Liver (tissue), 8 donors: ENCODE measurements at regions not wholly inside any gene's neighbourhood (a gene's known extent, or its start where the extent isn't known, plus 50 kb on each side); places are given as distances from the start of the nearest gene placed in this dataset.

Experiments
- DNase-seq: peaks from one replicate; pipeline ENCODE4 v3.0.0-alpha.2; 2017; ENCODE audit warnings: low spot score
- H3K27ac ChIP-seq, 2 donors: one replicate each; pipeline ENCODE4 v1.7.0; 2013; ENCODE audit warnings: inconsistent platforms in 2 of 2, low read length in 2 of 2, control low read depth in 1 of 2, low read depth in 1 of 2, mild to moderate bottlenecking in 1 of 2
- H3K27me3 ChIP-seq, 4 donors: one replicate each; pipeline versions ENCODE4 v1.6.1 to v1.7.0; 2013; ENCODE audit warnings: low read length in 3 of 4, inconsistent platforms in 1 of 4, mild to moderate bottlenecking in 1 of 4, moderate library complexity in 1 of 4; ENCODE audit not compliant: control insufficient read depth in 4 of 4, insufficient read depth in 4 of 4
- H3K36me3 ChIP-seq, 4 donors: one replicate each; pipeline versions ENCODE4 v1.6.1 to v1.7.0; 2013; ENCODE audit warnings: low read length in 3 of 4, mild to moderate bottlenecking in 3 of 4, low read depth in 1 of 4, moderate library complexity in 1 of 4; ENCODE audit not compliant: control insufficient read depth in 4 of 4, insufficient read depth in 3 of 4
- H3K4me1 ChIP-seq, 4 donors: one replicate each; pipeline versions ENCODE4 v1.6.1 to v1.7.0; 2013; ENCODE audit warnings: low read length in 3 of 4, mild to moderate bottlenecking in 3 of 4, moderate library complexity in 1 of 4; ENCODE audit not compliant: control insufficient read depth in 4 of 4, insufficient read depth in 4 of 4
- H3K4me3 ChIP-seq, 3 donors: one replicate each; pipeline versions ENCODE4 v1.6.1 to v1.7.0; 2013; ENCODE audit warnings: low read length in 3 of 3, control low read depth in 1 of 3, low read depth in 1 of 3, mild to moderate bottlenecking in 1 of 3
- H3K9ac ChIP-seq, 2 donors: one replicate each; pipeline ENCODE4 v1.7.0; 2013; ENCODE audit warnings: low read length in 2 of 2, mild to moderate bottlenecking in 2 of 2, moderate library complexity in 2 of 2, control low read depth in 1 of 2, low read depth in 1 of 2
- H3K9me3 ChIP-seq, 4 donors: one replicate each; pipeline versions ENCODE4 v1.6.1 to v1.7.0; 2013; ENCODE audit warnings: low read length in 3 of 4; ENCODE audit not compliant: control insufficient read depth in 4 of 4
- EGR1 ChIP-seq, 2 donors: IDR thresholded peaks; 2 replicates each; pipeline ENCODE4 v1.6.1; 2016 to 2018; ENCODE audit warnings: antibody characterized with exemption in 2 of 2, low read depth in 2 of 2
- FOXA1 ChIP-seq: IDR thresholded peaks from 2 replicates; pipeline ENCODE4 v1.6.1; 2016; ENCODE audit warnings: antibody characterized with exemption
- FOXA2 ChIP-seq: IDR thresholded peaks from 2 replicates; pipeline ENCODE4 v1.6.1; 2016; ENCODE audit warnings: antibody characterized with exemption
- GABPA ChIP-seq, 2 donors: IDR thresholded peaks in 1 of 2; conservative IDR thresholded peaks in 1 of 2; 2 replicates each; pipeline ENCODE4 v1.6.1; 2016; ENCODE audit warnings: antibody characterized with exemption in 2 of 2, mild to moderate bottlenecking in 1 of 2, moderate library complexity in 1 of 2
- HNF4A ChIP-seq, 2 donors: conservative IDR thresholded peaks; 2 replicates each; pipeline ENCODE4 v1.6.1; 2016; ENCODE audit warnings: antibody characterized with exemption in 2 of 2, mild to moderate bottlenecking in 2 of 2
- HNF4G ChIP-seq: IDR thresholded peaks from 2 replicates; pipeline ENCODE4 v1.6.1; 2016; ENCODE audit warnings: antibody characterized with exemption
- JUND ChIP-seq, 2 donors: IDR thresholded peaks; 2 replicates each; pipeline ENCODE4 v1.6.1; 2016; ENCODE audit warnings: antibody characterized with exemption in 2 of 2
- NR2F2 ChIP-seq: IDR thresholded peaks from 2 replicates; pipeline ENCODE4 v1.6.1; 2016; ENCODE audit warnings: antibody characterized with exemption
- RAD21 ChIP-seq, 2 donors: IDR thresholded peaks; 2 replicates each; pipeline ENCODE4 v1.6.1; 2016; ENCODE audit warnings: antibody characterized with exemption in 2 of 2, mild to moderate bottlenecking in 2 of 2
- RXRA ChIP-seq, 2 donors: IDR thresholded peaks; 2 replicates each; pipeline ENCODE4 v1.6.1; 2017 to 2018; ENCODE audit warnings: antibody characterized with exemption in 2 of 2, mild to moderate bottlenecking in 1 of 2
- SP1 ChIP-seq: IDR thresholded peaks from 2 replicates; pipeline ENCODE4 v1.6.1; 2018; ENCODE audit warnings: antibody characterized with exemption, mild to moderate bottlenecking
- TAF1 ChIP-seq: conservative IDR thresholded peaks from 2 replicates; pipeline ENCODE4 v1.6.1; 2016; ENCODE audit warnings: antibody characterized with exemption, mild to moderate bottlenecking
- YY1 ChIP-seq: IDR thresholded peaks from 2 replicates; pipeline ENCODE4 v1.6.1; 2016; ENCODE audit warnings: antibody characterized with exemption, mild to moderate bottlenecking
- WGBS: extraction: QIAGEN DNeasy Blood & Tissue Kit; methylation state at CpG from one replicate; pipeline ENCODE4 v1.1.7; 2013; 5-methylcytosine and 5-hydroxymethylcytosine counted together
- TF ChIP-seq, protein P1 (sequence below): IDR thresholded peaks from 2 replicates; pipeline ENCODE4 v1.6.1; 2016; ENCODE audit warnings: antibody characterized with exemption, mild to moderate bottlenecking
- TF ChIP-seq, protein P2 (sequence below): IDR thresholded peaks from 2 replicates; pipeline ENCODE4 v1.6.1; 2016; ENCODE audit warnings: antibody characterized with exemption
- TF ChIP-seq, protein P3 (sequence below): fragments of 150-350 bp; IDR thresholded peaks from 2 replicates; pipeline ENCODE4 v1.5.1; 2017; ENCODE audit warnings: improper control_type of control experiment, low read depth, low read length; ENCODE audit not compliant: missing input control
- TF ChIP-seq, protein P4 (sequence below): IDR thresholded peaks from 2 replicates; pipeline ENCODE4 v1.6.1; 2016; ENCODE audit warnings: antibody characterized with exemption
- TF ChIP-seq, protein P5 (sequence below): IDR thresholded peaks from 2 replicates; pipeline ENCODE4 v1.6.1; 2016; ENCODE audit warnings: antibody characterized with exemption
- donor health status: healthy.
- donor health status: healthy.
- donor health status: healthy.
- donor health status: healthy.
- donor health status: healthy.

DNA sequence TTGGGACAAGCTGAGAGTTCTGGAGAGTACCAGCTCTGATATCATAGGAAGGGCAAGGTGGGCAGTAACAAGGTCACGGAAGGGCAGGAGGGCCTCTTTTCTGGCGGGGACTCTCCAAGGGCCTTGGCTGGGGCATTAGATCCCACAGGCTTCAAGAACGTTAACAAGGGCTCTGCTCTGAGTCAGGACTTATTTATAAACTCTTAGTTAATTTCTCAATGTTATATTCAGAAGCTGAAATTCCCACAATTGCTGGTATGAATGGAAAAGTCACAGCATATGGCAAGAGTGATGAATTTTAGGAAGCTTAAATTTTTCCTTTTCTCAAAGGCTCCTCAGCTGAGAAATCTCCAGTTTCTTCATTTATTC lies 320.2 kb upstream of the TBC1D5 start:
- no peak for TF ChIP-seq JUND (IDR thresholded peaks at IDR 0.05)
- H3K9me3 ChIP-seq, result no peaks in the 10 kb centered on the region
- DNase-seq, result no peak
- H3K27me3 ChIP-seq, result no peaks in the 10 kb centered on the region
- H3K9ac ChIP-seq, result no peak overlapping the region
- no peak overlapping the region for H3K27ac ChIP-seq
- no peaks in the 10 kb centered on the region for H3K4me1 ChIP-seq
- no peaks in the 10 kb centered on the region for H3K36me3 ChIP-seq
- no peak overlapping the region for H3K4me3 ChIP-seq
- WGBS, result 74% methylated on average over 3 of the region's 3 CpGs

DNA sequence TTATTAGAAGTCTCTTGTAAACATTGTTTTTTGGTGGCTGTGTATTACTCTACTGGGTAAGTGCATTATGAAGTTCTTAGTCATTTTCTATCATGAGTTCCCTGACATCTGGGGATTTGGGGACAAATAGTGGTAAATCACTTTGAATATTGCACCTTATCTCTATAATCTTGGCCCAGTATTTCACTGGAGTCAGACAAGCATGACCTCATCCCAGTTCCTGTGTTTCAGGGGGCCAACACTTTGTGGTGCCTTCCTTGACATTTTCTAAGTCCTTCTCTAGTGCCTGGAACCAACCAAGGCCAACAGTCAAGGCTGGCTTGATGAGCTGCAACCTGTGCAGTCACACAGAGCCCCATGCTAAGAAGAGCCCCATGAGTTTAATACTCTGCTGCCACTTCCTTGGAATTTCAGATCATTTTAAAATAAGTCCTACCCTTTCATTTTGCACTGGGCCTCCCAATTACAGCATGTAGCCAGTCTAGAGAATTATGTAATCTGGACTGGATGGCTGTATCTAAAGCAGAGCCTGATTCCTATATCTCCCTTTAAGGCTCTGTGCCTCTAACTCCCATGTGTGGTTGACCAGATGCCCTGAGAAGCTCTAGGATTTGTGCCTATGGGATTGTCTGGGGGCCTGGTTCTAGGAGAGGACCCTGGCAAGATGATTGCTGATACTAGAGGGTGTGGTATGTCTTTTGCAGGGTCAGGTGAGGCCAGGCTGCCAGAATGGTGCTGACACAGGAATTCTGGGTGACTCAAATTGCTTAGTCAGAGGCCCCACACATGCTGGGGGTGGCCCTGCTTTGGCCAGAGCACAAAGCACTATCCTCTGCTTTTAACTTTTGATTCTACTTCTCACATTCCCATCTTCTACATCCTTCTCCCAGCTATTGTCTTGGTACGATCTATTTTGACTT lies 319.6 kb upstream of the TBC1D5 start:
- Histone ChIP-seq H3K9me3 (no peaks in the 10 kb centered on the region), H3K4me3 (no peak overlapping the region), H3K4me1 (no peaks in the 10 kb centered on the region), H3K27me3 (no peaks in the 10 kb centered on the region), H3K27ac (no peak overlapping the region), H3K36me3 (no peaks in the 10 kb centered on the region), H3K9ac (no peak overlapping the region)
- TF ChIP-seq, protein P1, sequence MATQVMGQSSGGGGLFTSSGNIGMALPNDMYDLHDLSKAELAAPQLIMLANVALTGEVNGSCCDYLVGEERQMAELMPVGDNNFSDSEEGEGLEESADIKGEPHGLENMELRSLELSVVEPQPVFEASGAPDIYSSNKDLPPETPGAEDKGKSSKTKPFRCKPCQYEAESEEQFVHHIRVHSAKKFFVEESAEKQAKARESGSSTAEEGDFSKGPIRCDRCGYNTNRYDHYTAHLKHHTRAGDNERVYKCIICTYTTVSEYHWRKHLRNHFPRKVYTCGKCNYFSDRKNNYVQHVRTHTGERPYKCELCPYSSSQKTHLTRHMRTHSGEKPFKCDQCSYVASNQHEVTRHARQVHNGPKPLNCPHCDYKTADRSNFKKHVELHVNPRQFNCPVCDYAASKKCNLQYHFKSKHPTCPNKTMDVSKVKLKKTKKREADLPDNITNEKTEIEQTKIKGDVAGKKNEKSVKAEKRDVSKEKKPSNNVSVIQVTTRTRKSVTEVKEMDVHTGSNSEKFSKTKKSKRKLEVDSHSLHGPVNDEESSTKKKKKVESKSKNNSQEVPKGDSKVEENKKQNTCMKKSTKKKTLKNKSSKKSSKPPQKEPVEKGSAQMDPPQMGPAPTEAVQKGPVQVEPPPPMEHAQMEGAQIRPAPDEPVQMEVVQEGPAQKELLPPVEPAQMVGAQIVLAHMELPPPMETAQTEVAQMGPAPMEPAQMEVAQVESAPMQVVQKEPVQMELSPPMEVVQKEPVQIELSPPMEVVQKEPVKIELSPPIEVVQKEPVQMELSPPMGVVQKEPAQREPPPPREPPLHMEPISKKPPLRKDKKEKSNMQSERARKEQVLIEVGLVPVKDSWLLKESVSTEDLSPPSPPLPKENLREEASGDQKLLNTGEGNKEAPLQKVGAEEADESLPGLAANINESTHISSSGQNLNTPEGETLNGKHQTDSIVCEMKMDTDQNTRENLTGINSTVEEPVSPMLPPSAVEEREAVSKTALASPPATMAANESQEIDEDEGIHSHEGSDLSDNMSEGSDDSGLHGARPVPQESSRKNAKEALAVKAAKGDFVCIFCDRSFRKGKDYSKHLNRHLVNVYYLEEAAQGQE, result no peak
- TF ChIP-seq EGR1 (IDR thresholded peaks at IDR 0.05; ENCODE audit: low read depth in 2 of 2), result no peak
- TF ChIP-seq TAF1, result no peak
- TF ChIP-seq, protein P2, sequence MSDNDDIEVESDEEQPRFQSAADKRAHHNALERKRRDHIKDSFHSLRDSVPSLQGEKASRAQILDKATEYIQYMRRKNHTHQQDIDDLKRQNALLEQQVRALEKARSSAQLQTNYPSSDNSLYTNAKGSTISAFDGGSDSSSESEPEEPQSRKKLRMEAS, result no peak
- no peak for TF ChIP-seq FOXA2
- TF ChIP-seq YY1, result no peak
- no peak for TF ChIP-seq SP1
- no peak for TF ChIP-seq RXRA (IDR thresholded peaks at IDR 0.05)
- TF ChIP-seq, protein P3, sequence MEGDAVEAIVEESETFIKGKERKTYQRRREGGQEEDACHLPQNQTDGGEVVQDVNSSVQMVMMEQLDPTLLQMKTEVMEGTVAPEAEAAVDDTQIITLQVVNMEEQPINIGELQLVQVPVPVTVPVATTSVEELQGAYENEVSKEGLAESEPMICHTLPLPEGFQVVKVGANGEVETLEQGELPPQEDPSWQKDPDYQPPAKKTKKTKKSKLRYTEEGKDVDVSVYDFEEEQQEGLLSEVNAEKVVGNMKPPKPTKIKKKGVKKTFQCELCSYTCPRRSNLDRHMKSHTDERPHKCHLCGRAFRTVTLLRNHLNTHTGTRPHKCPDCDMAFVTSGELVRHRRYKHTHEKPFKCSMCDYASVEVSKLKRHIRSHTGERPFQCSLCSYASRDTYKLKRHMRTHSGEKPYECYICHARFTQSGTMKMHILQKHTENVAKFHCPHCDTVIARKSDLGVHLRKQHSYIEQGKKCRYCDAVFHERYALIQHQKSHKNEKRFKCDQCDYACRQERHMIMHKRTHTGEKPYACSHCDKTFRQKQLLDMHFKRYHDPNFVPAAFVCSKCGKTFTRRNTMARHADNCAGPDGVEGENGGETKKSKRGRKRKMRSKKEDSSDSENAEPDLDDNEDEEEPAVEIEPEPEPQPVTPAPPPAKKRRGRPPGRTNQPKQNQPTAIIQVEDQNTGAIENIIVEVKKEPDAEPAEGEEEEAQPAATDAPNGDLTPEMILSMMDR, result no peak
- TF ChIP-seq NR2F2, result no peak
- no peak for TF ChIP-seq JUND (IDR thresholded peaks at IDR 0.05)
- TF ChIP-seq HNF4A (conservative IDR thresholded peaks at IDR 0.05), result no peak
- TF ChIP-seq, protein P4, sequence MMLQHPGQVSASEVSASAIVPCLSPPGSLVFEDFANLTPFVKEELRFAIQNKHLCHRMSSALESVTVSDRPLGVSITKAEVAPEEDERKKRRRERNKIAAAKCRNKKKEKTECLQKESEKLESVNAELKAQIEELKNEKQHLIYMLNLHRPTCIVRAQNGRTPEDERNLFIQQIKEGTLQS, result no peak
- no peak for TF ChIP-seq HNF4G
- TF ChIP-seq RAD21 (IDR thresholded peaks at IDR 0.05), result no peak
- TF ChIP-seq, protein P5, sequence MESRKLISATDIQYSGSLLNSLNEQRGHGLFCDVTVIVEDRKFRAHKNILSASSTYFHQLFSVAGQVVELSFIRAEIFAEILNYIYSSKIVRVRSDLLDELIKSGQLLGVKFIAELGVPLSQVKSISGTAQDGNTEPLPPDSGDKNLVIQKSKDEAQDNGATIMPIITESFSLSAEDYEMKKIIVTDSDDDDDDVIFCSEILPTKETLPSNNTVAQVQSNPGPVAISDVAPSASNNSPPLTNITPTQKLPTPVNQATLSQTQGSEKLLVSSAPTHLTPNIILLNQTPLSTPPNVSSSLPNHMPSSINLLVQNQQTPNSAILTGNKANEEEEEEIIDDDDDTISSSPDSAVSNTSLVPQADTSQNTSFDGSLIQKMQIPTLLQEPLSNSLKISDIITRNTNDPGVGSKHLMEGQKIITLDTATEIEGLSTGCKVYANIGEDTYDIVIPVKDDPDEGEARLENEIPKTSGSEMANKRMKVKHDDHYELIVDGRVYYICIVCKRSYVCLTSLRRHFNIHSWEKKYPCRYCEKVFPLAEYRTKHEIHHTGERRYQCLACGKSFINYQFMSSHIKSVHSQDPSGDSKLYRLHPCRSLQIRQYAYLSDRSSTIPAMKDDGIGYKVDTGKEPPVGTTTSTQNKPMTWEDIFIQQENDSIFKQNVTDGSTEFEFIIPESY, result no peak
- no peak for TF ChIP-seq GABPA (IDR thresholded peaks at IDR 0.05 in 1 of 2, conservative IDR thresholded peaks at IDR 0.05 in 1 of 2)
- no peak for TF ChIP-seq FOXA1
- whole genome bisulfite sequencing, result 78% methylated on average over 1 of the region's 1 CpG
- no peak for DNase-seq
